ENCODE measurements at regions not wholly inside any gene's neighbourhood (a gene's known extent, or its start where the extent isn't known, plus 50 kb on each side); places are given as distances from the start of the nearest gene placed in this dataset.

GRCh38 chr18:40485318-40485717, 1469.7 kb upstream of the PIK3C3 start:
- no peak overlapping the region for H2AFZ ChIP-seq (ENCODE audit: low read length)
- no peak overlapping the region for H2BK120ac ChIP-seq (ENCODE audit: low read depth, low read length)
- no peaks in the 10 kb centered on the region for H3K9me3 ChIP-seq (replicated peaks in 1 of 2; ENCODE audit: control insufficient read depth in 2 of 2, insufficient read depth in 1 of 2, low read depth in 1 of 2, low read length in 2 of 2)
- H3K4me2 ChIP-seq (ENCODE audit: insufficient read depth, low read length, poor library complexity, severe bottlenecking), result no peak overlapping the region
- no peak overlapping the region for H4K8ac ChIP-seq (ENCODE audit: low read depth, low read length)
- H3K27me3 ChIP-seq (ENCODE audit: control insufficient read depth in 3 of 3, insufficient read depth in 3 of 3, low read depth in 1 of 3, low read length in 3 of 3), result no peaks in the 10 kb centered on the region
- H3K18ac ChIP-seq (ENCODE audit: low read length), result no peak overlapping the region
- no peak for DNase-seq (ENCODE audit: low spot score)
- H4K91ac ChIP-seq (ENCODE audit: low read depth, low read length, poor library complexity), result no peak overlapping the region
- no peak overlapping the region for H3K9ac ChIP-seq (ENCODE audit: low read depth, low read length, poor library complexity)
- H3K36me3 ChIP-seq (replicated peaks in 1 of 2; ENCODE audit: control insufficient read depth in 2 of 2, insufficient read depth in 2 of 2, low read length in 2 of 2), result no peaks in the 10 kb centered on the region
- no peak overlapping the region for H3K4me3 ChIP-seq (ENCODE audit: low read length in 2 of 2)
- no peak overlapping the region for H3K14ac ChIP-seq (ENCODE audit: low read length)
- no peak overlapping the region for H2BK12ac ChIP-seq (ENCODE audit: low read length)
- H3K4me1 ChIP-seq (ENCODE audit: control insufficient read depth in 2 of 2, insufficient read depth in 1 of 2, low read depth in 1 of 2, low read length in 2 of 2), result no peaks in the 10 kb centered on the region
- no peak overlapping the region for H2AK5ac ChIP-seq (ENCODE audit: low read depth, low read length)
- H2BK5ac ChIP-seq (ENCODE audit: low read length), result no peak overlapping the region
- H3K23ac ChIP-seq (ENCODE audit: low read depth, low read length, poor library complexity), result no peak overlapping the region
- H3K27ac ChIP-seq (replicated peaks; ENCODE audit: low read length), result no peak overlapping the region
- H3K4ac ChIP-seq (ENCODE audit: low read length), result no peak overlapping the region
- no peak overlapping the region for H2BK15ac ChIP-seq (ENCODE audit: low read length)
- H3K79me1 ChIP-seq (ENCODE audit: low read depth, low read length), result no peaks in the 10 kb centered on the region

DNA sequence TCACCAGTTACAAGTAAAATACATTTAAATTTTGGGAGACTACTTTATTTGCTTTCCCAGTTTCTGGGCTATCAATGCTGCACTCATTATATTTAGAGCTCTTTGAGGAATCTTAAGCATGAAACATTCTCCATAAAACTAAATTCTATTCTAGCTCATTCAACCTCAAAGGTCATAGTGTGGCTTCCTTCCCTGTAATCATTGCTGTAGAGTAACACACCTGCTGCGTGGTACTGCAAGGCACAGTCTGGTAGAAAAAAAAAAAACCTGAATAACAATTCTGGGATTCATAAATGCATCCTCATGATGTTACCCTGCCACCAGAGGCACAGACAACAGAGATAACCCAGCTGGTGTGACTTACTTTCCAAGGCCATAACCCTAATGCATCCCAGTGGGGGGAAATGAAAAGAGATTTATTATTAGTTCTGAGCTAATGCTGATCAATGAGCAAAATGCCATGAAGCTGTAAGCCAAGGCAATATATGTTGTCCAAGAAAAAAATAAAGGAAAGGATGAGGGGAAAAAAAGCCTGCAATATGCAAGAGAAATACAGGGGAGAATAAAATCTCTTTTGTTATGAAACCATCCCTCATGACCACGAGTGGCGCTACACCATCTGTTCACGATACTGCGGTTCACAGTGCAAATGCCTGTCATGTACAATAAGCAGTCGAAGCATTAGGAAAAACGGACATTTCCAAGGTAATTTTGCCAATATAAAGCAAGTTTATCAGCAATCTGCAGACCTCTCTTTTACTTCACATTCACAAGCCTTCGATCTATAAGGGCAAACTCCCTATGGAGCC, 1481.6 kb upstream of the PIK3C3 start:
- no peak overlapping the region for H2BK15ac ChIP-seq (ENCODE audit: low read length)
- H2AFZ ChIP-seq (ENCODE audit: low read length), result no peak overlapping the region
- H2BK12ac ChIP-seq (ENCODE audit: low read length), result no peak overlapping the region
- H2BK5ac ChIP-seq (ENCODE audit: low read length), result no peak overlapping the region
- no CpG with 5 or more reads among the region's 8 CpGs for WGBS, 2 donors (ENCODE audit: extremely low coverage in 2 of 2, insufficient read length in 2 of 2, insufficient replicate concordance in 1 of 2)
- H3K14ac ChIP-seq (ENCODE audit: low read length), result no peak overlapping the region
- no peaks in the 10 kb centered on the region for H3K9me3 ChIP-seq (replicated peaks in 1 of 2; ENCODE audit: control insufficient read depth in 2 of 2, insufficient read depth in 1 of 2, low read depth in 1 of 2, low read length in 2 of 2)
- no peak overlapping the region for H4K8ac ChIP-seq (ENCODE audit: low read depth, low read length)
- H3K4me1 ChIP-seq (ENCODE audit: control insufficient read depth in 2 of 2, insufficient read depth in 1 of 2, low read depth in 1 of 2, low read length in 2 of 2), result no peaks in the 10 kb centered on the region
- no peak overlapping the region for H3K4me3 ChIP-seq (ENCODE audit: low read length in 2 of 2)
- H3K9ac ChIP-seq (ENCODE audit: low read depth, low read length, poor library complexity), result no peak overlapping the region
- H4K91ac ChIP-seq (ENCODE audit: low read depth, low read length, poor library complexity), result no peak overlapping the region
- no peak overlapping the region for H3K4me2 ChIP-seq (ENCODE audit: insufficient read depth, low read length, poor library complexity, severe bottlenecking)
- H2BK120ac ChIP-seq (ENCODE audit: low read depth, low read length), result no peak overlapping the region
- DNase-seq (ENCODE audit: low spot score), result no peak
- H3K23ac ChIP-seq (ENCODE audit: low read depth, low read length, poor library complexity), result no peak overlapping the region
- H3K18ac ChIP-seq (ENCODE audit: low read length), result no peak overlapping the region
- H3K4ac ChIP-seq (ENCODE audit: low read length), result no peak overlapping the region
- no peak overlapping the region for H3K27ac ChIP-seq (replicated peaks; ENCODE audit: low read length)
- no peaks in the 10 kb centered on the region for H3K27me3 ChIP-seq (ENCODE audit: control insufficient read depth in 3 of 3, insufficient read depth in 3 of 3, low read depth in 1 of 3, low read length in 3 of 3)
- no peak overlapping the region for H2AK5ac ChIP-seq (ENCODE audit: low read depth, low read length)
- no peaks in the 10 kb centered on the region for H3K36me3 ChIP-seq (replicated peaks in 1 of 2; ENCODE audit: control insufficient read depth in 2 of 2, insufficient read depth in 2 of 2, low read length in 2 of 2)
- H3K79me1 ChIP-seq (ENCODE audit: low read depth, low read length), result no peaks in the 10 kb centered on the region

- Histone ChIP-seq H4K91ac (ENCODE audit: low read depth, low read length, poor library complexity) (no peak overlapping the region), H3K27me3 (ENCODE audit: control insufficient read depth in 3 of 3, insufficient read depth in 3 of 3, low read depth in 1 of 3, low read length in 3 of 3) (no peaks in the 10 kb centered on the region), H3K18ac (ENCODE audit: low read length) (no peak overlapping the region), H2AFZ (ENCODE audit: low read length) (no peak overlapping the region), H3K23ac (ENCODE audit: low read depth, low read length, poor library complexity) (no peak overlapping the region), H3K79me1 (ENCODE audit: low read depth, low read length) (no peaks in the 10 kb centered on the region), H2BK12ac (ENCODE audit: low read length) (no peak overlapping the region), H3K14ac (ENCODE audit: low read length) (no peak overlapping the region), H3K4me2 (ENCODE audit: insufficient read depth, low read length, poor library complexity, severe bottlenecking) (no peak overlapping the region), H2AK5ac (ENCODE audit: low read depth, low read length) (no peak overlapping the region), H3K27ac (replicated peaks; ENCODE audit: low read length) (no peak overlapping the region), H3K9me3 (replicated peaks in 1 of 2; ENCODE audit: control insufficient read depth in 2 of 2, insufficient read depth in 1 of 2, low read depth in 1 of 2, low read length in 2 of 2) (no peaks in the 10 kb centered on the region), H3K9ac (ENCODE audit: low read depth, low read length, poor library complexity) (no peak overlapping the region), H4K8ac (ENCODE audit: low read depth, low read length) (no peak overlapping the region), H3K4ac (ENCODE audit: low read length) (no peak overlapping the region), H3K36me3 (replicated peaks in 1 of 2; ENCODE audit: control insufficient read depth in 2 of 2, insufficient read depth in 2 of 2, low read length in 2 of 2) (no peaks in the 10 kb centered on the region), H3K4me1 (ENCODE audit: control insufficient read depth in 2 of 2, insufficient read depth in 1 of 2, low read depth in 1 of 2, low read length in 2 of 2) (no peaks in the 10 kb centered on the region), H2BK15ac (ENCODE audit: low read length) (no peak overlapping the region), H3K4me3 (ENCODE audit: low read length in 2 of 2) (no peak overlapping the region), H2BK5ac (ENCODE audit: low read length) (no peak overlapping the region), H2BK120ac (ENCODE audit: low read depth, low read length) (no peak overlapping the region)
- no CpG with 5 or more reads among the region's 3 CpGs for WGBS, 2 donors (ENCODE audit: extremely low coverage in 2 of 2, insufficient read length in 2 of 2, insufficient replicate concordance in 1 of 2)
- DNase-seq (ENCODE audit: low spot score), result no peak
These were observed 1484.3 kb upstream of the PIK3C3 start for GRCh38 chr18:40470723-40471122.

- Histone ChIP-seq H2BK15ac (ENCODE audit: low read length) (no peak overlapping the region), H2BK5ac (ENCODE audit: low read length) (no peak overlapping the region), H2BK12ac (ENCODE audit: low read length) (no peak overlapping the region), H3K36me3 (replicated peaks in 1 of 2; ENCODE audit: control insufficient read depth in 2 of 2, insufficient read depth in 2 of 2, low read length in 2 of 2) (no peaks in the 10 kb centered on the region), H3K79me1 (ENCODE audit: low read depth, low read length) (no peaks in the 10 kb centered on the region), H3K14ac (ENCODE audit: low read length) (no peak overlapping the region), H3K27me3 (ENCODE audit: control insufficient read depth in 3 of 3, insufficient read depth in 3 of 3, low read depth in 1 of 3, low read length in 3 of 3) (no peaks in the 10 kb centered on the region), H3K4ac (ENCODE audit: low read length) (no peak overlapping the region), H3K4me1 (ENCODE audit: control insufficient read depth in 2 of 2, insufficient read depth in 1 of 2, low read depth in 1 of 2, low read length in 2 of 2) (no peaks in the 10 kb centered on the region), H3K23ac (ENCODE audit: low read depth, low read length, poor library complexity) (no peak overlapping the region), H3K4me2 (ENCODE audit: insufficient read depth, low read length, poor library complexity, severe bottlenecking) (no peak overlapping the region), H3K27ac (replicated peaks; ENCODE audit: low read length) (no peak overlapping the region), H4K91ac (ENCODE audit: low read depth, low read length, poor library complexity) (no peak overlapping the region), H2BK120ac (ENCODE audit: low read depth, low read length) (no peak overlapping the region), H3K9me3 (replicated peaks in 1 of 2; ENCODE audit: control insufficient read depth in 2 of 2, insufficient read depth in 1 of 2, low read depth in 1 of 2, low read length in 2 of 2) (no peaks in the 10 kb centered on the region), H3K18ac (ENCODE audit: low read length) (no peak overlapping the region), H3K4me3 (ENCODE audit: low read length in 2 of 2) (no peak overlapping the region), H2AK5ac (ENCODE audit: low read depth, low read length) (no peak overlapping the region), H4K8ac (ENCODE audit: low read depth, low read length) (no peak overlapping the region), H3K9ac (ENCODE audit: low read depth, low read length, poor library complexity) (no peak overlapping the region), H2AFZ (ENCODE audit: low read length) (no peak overlapping the region)
- whole genome bisulfite sequencing, 2 donors (ENCODE audit: extremely low coverage in 2 of 2, insufficient read length in 2 of 2, insufficient replicate concordance in 1 of 2), result no CpG with 5 or more reads among the region's 4 CpGs
- no peak for DNase-seq (ENCODE audit: low spot score)
These were observed 1485.2 kb upstream of the PIK3C3 start for GRCh38 chr18:40469851-40470250.

Measured in neuronal stem cell (in vitro differentiated cells).